Thyroid gland (tissue), 4 donors: ENCODE measurements at regions not wholly inside any gene's neighbourhood (a gene's known extent, or its start where the extent isn't known, plus 50 kb on each side); places are given as distances from the start of the nearest gene placed in this dataset.

Experiments
- DNase-seq, 2 donors: peaks; one replicate each; pipeline ENCODE4 v3.0.0-alpha.2; 2019
- H3K27ac ChIP-seq, 3 donors: fragments of 200-600 bp; sonication (generic); 1 replicate in 2 of 3; 2 replicates in 1 of 3; pipeline ENCODE4 v1.5.1; 2016 to 2019; ENCODE audit warnings: mild to moderate bottlenecking in 1 of 3, moderate library complexity in 1 of 3
- H3K27me3 ChIP-seq: fragments of 200-600 bp; sonication (generic); one replicate; pipeline ENCODE4 v1.5.1; 2019
- H3K36me3 ChIP-seq, 2 donors: fragments of 200-600 bp; sonication (generic); one replicate each; pipeline ENCODE4 v1.5.1; 2016 to 2019
- H3K4me1 ChIP-seq, 2 donors: fragments of 200-600 bp; sonication (generic); one replicate each; pipeline ENCODE4 v1.5.1; 2017 to 2019
- H3K4me3 ChIP-seq, 3 donors: fragments of 200-600 bp; sonication (generic); replicated peaks in 1 of 3; 1 replicate in 2 of 3; 2 replicates in 1 of 3; pipeline ENCODE4 v1.5.1; 2016; ENCODE audit warnings: mild to moderate bottlenecking in 1 of 3
- H3K9me3 ChIP-seq: fragments of 200-600 bp; sonication (generic); one replicate; pipeline ENCODE4 v1.5.1; 2017
- POLR2A ChIP-seq, 2 donors: fragments of 450-650 bp; IDR thresholded peaks; one replicate each; pipeline ENCODE4 v1.6.1; 2017; ENCODE audit warnings: antibody characterized with exemption in 2 of 2, mild to moderate bottlenecking in 2 of 2, moderate library complexity in 1 of 2
- WGBS, 2 donors: methylation state at CpG; one replicate each; pipeline ENCODE4 v1.1.5; 2017; 5-methylcytosine and 5-hydroxymethylcytosine counted together
- intact Hi-C: fragments of 100-400 bp; cut with DNase I; formaldehyde crosslinking; loops from one replicate; pipeline ENCODE4 v1.15.1; 2023
- TF ChIP-seq, protein P1 (sequence below), 6 experiments: fragments of 200-600 bp in 3 of 6; fragments of 450-650 bp in 3 of 6; sonication (generic) in 3 of 6; IDR thresholded peaks; one replicate each; pipeline ENCODE4 v1.5.1; 2016 to 2019; ENCODE audit warnings: antibody characterized with exemption in 6 of 6, mild to moderate bottlenecking in 2 of 6, inconsistent platforms in 1 of 6, moderate library complexity in 1 of 6

GRCh38 chr2:176484838-176485237 lies 215.6 kb downstream of the MTX2 start:
- DNase-seq = no peak
- no peak overlapping the region for H3K4me3 ChIP-seq
- intact Hi-C loops = no loop called here
- TF ChIP-seq POLR2A (IDR thresholded peaks at IDR 0.05) = no peak
- TF ChIP-seq, protein P1, sequence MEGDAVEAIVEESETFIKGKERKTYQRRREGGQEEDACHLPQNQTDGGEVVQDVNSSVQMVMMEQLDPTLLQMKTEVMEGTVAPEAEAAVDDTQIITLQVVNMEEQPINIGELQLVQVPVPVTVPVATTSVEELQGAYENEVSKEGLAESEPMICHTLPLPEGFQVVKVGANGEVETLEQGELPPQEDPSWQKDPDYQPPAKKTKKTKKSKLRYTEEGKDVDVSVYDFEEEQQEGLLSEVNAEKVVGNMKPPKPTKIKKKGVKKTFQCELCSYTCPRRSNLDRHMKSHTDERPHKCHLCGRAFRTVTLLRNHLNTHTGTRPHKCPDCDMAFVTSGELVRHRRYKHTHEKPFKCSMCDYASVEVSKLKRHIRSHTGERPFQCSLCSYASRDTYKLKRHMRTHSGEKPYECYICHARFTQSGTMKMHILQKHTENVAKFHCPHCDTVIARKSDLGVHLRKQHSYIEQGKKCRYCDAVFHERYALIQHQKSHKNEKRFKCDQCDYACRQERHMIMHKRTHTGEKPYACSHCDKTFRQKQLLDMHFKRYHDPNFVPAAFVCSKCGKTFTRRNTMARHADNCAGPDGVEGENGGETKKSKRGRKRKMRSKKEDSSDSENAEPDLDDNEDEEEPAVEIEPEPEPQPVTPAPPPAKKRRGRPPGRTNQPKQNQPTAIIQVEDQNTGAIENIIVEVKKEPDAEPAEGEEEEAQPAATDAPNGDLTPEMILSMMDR (IDR thresholded peaks at IDR 0.05) = no peak
- H3K36me3 ChIP-seq = no peaks in the 10 kb centered on the region
- no peaks in the 10 kb centered on the region for H3K9me3 ChIP-seq
- H3K27me3 ChIP-seq = peaks cover 3% of the 10 kb centered on the region
- H3K4me1 ChIP-seq = no peaks in the 10 kb centered on the region
- H3K27ac ChIP-seq = no peak overlapping the region
- WGBS, 2 donors = 72 to 79% methylated on average over 3 of the region's 3 CpGs

DNA sequence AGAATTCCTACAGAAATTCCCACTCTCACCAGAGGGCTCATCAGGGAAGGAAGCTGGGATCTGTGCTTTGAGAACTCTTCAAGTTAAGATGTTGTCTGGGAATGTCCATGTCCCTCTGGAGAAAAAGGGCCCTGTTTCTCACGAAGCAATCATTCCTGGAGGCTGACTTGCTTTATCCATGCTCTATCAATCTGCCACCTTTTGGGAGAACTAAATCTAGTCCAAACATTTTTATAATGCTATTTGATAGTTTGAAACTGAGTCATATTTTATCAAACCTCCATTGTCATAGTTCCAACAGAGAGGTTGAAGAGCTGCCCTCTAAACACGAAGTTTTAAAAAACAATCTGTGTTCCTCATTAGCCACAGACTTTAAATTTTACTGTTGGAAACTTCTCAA lies 219.2 kb downstream of the MTX2 start:
- H3K9me3 ChIP-seq = no peaks in the 10 kb centered on the region
- H3K4me3 ChIP-seq = no peak overlapping the region
- no peak overlapping the region for H3K27ac ChIP-seq
- no peak for DNase-seq
- TF ChIP-seq, protein P1 (IDR thresholded peaks at IDR 0.05) = no peak
- TF ChIP-seq POLR2A (IDR thresholded peaks at IDR 0.05) = no peak
- no peaks in the 10 kb centered on the region for H3K4me1 ChIP-seq
- intact Hi-C loops = no loop called here
- H3K27me3 ChIP-seq = peaks cover 3% of the 10 kb centered on the region
- WGBS, 2 donors = 91 to 92% methylated on average over 2 of the region's 2 CpGs
- H3K36me3 ChIP-seq = no peaks in the 10 kb centered on the region

GRCh38 chr2:176490061-176490861 lies 221.0 kb downstream of the MTX2 start:
- peaks cover 3% of the 10 kb centered on the region for H3K27me3 ChIP-seq
- intact Hi-C loops = no loop called here
- DNase-seq = peak in 1 of 2 donors; percentile 6
- H3K27ac ChIP-seq = peak overlapping the region in 1 of 3 donors; percentile 10
- no peaks in the 10 kb centered on the region for H3K36me3 ChIP-seq
- TF ChIP-seq, protein P1 (IDR thresholded peaks at IDR 0.05) = no peak
- no peak for TF ChIP-seq POLR2A (IDR thresholded peaks at IDR 0.05)
- H3K9me3 ChIP-seq = no peaks in the 10 kb centered on the region
- H3K4me3 ChIP-seq = no peak overlapping the region
- WGBS, 2 donors = 59 to 61% methylated on average over 33 to 37 of the region's 47 CpGs
- H3K4me1 ChIP-seq = peaks cover 0 to under 1% of the 10 kb centered on the region in 2 donors

- no peak overlapping the region for H3K4me3 ChIP-seq
- H3K36me3 ChIP-seq = no peaks in the 10 kb centered on the region
- intact Hi-C loops = no loop called here
- H3K4me1 ChIP-seq = peaks cover 0 to 7% of the 10 kb centered on the region in 2 donors
- H3K27me3 ChIP-seq = peaks cover 3% of the 10 kb centered on the region
- H3K9me3 ChIP-seq = no peaks in the 10 kb centered on the region
- peak in 1 of 2 donors; percentile 12 for DNase-seq
- 68 to 74% methylated on average over 9 of the region's 9 CpGs for WGBS, 2 donors
- no peak for TF ChIP-seq POLR2A (IDR thresholded peaks at IDR 0.05)
- TF ChIP-seq, protein P1 (IDR thresholded peaks at IDR 0.05) = no peak
- no peak overlapping the region for H3K27ac ChIP-seq
These were observed 222.1 kb downstream of the MTX2 start for GRCh38 chr2:176491172-176491904.

DNA sequence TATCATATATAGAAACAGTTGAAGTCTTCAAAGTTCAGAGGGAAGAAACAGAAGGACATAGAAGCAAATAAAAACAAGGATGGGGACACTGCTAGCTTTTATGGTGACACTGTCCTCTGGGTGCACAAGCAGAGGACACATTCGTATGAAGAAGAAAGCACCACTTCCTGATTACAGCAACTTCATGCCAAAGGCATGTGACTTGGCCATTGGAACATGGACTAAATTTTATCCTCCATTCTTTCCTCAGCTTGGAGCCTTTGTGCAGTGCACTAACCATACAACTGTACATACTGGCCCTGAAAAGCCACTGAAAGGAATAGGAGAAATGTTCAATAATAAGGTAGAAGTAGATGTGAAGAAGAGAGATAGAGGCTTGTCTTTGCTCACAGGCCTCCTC lies 223.3 kb downstream of the MTX2 start:
- Histone ChIP-seq H3K4me3 (no peak overlapping the region), H3K36me3 (no peaks in the 10 kb centered on the region), H3K4me1 (peaks cover 0 to 7% of the 10 kb centered on the region in 2 donors), H3K27ac (no peak overlapping the region), H3K27me3 (peaks cover 3% of the 10 kb centered on the region), H3K9me3 (no peaks in the 10 kb centered on the region)
- 63 to 85% methylated on average over 1 of the region's 1 CpG for WGBS, 2 donors
- no peak for TF ChIP-seq POLR2A (IDR thresholded peaks at IDR 0.05)
- TF ChIP-seq, protein P1 (IDR thresholded peaks at IDR 0.05) = no peak
- no peak for DNase-seq
- intact Hi-C loops = no loop called here
